Kasumi-1 (cell line): ENCODE measurements at regions not wholly inside any gene's neighbourhood (a gene's known extent, or its start where the extent isn't known, plus 50 kb on each side); places are given as distances from the start of the nearest gene placed in this dataset.

Experiments
- DNase-seq, 2 experiments: peaks; one replicate each; lab custom pipeline; 2025; lab: John Stamatoyannopoulos, UW

- DNase-seq = peak; percentile 11 to 12
Observed at GRCh38 chr2:200216310-200216709, 90.2 kb upstream of the SPATS2L start.

- DNase-seq = no peak
Observed at GRCh38 chr2:200217320-200217719, 89.2 kb upstream of the SPATS2L start.

DNA sequence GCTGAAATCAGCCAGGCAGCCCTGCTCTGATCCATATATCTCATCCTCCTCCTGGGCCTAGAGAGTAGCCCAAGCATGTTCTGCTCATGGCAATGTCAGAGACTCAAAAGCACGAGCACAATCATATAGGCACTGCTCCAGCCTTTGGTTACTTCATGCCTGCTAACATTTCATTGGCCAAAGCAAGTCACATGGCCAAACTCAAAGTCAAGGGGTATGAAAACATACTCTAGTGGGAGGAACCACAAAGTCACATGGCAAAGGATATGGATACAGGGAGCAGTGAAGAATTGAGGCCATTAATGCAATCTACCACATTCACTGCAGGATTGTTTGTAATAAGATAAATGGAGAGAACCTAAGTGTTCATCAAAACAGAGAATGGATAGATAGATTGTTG, 87.8 kb upstream of the SPATS2L start:
- no peak for DNase-seq

- DNase-seq = no peak
Observed at GRCh38 chr2:200219309-200220113, 87.0 kb upstream of the SPATS2L start.

DNA sequence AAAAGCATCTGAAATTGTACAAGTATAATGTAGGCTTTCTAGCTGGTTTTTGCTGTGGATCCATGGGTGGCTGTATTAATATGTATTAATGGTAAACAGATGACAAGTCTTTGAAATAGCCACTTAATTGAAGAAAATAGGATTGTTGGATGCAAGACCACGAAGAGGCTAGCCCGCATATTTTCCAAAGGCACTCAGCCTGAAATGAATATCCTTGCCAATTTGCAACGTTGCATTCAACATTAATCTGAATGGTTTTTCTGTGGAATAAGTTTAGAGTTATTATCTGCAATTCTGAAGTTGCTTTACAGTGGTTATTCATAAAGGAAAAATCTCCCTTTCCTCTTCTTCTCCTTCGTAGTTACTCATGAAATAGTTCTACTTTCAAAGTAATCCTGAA, 86.2 kb upstream of the SPATS2L start:
- DNase-seq = no peak

DNA sequence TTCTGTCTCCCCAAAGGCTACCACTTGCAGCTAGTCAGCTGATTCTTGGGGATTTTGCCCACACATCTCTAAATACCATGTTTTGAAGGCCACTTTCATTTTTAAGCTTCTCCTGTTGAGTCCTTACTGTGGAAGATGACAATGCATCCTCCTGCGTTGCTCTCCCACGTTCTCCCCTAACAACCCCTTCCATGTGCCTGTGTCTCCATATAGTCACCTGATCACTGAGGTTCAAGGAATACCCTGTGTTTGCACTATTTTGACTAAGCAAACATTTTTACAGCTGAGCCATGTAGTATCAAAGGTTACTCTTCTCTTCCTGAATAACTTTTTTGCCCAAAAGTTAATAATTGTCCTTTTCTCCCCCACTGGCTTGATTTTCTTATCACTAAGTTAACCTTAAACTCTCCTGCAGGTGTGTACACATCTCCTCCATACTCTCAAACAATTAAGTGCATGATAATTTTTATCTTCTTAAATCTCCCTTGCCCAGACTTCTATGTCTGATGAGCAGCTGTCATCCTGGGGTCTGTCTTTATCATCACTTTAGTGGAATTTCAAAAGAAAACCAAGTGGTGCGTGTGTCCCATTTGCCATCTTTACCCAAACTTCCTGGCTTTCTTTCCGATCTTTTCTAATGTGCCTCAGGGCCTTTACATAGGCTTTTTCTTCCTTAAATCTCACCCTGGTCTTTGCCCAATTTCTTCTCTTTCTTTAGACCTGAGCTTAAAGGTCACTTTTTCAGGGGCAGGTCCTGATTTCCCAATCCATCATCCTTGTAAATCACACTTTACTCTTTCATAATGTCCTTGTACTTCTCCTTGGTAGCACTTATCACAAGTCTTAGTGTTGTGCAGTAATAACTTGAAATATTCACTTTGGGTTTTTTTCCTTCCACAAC, 85.2 kb upstream of the SPATS2L start:
- no peak for DNase-seq

DNA sequence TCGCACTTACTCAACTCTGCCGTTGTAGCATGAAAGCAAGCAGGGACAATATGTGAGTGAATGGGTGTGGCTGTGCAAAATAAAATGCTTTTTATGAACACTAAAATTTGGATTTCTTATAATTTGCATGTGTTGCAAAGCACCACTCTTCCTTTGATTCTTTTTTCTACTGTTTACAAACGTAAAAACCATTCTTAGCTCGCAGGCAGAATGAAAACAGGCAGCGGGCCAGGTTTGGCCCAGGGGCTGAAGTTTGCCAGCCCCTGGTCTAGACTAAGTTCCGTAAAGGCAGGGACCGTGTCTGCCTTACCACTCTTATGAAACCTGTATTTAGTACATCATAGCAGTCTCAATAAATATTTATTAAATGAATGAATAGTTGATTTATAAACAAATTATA, 83.7 kb upstream of the SPATS2L start:
- no peak for DNase-seq

GRCh38 chr2:200223205-200223784, 83.2 kb upstream of the SPATS2L start:
- peak in 1 of 2 experiments; percentile 14 for DNase-seq

DNA sequence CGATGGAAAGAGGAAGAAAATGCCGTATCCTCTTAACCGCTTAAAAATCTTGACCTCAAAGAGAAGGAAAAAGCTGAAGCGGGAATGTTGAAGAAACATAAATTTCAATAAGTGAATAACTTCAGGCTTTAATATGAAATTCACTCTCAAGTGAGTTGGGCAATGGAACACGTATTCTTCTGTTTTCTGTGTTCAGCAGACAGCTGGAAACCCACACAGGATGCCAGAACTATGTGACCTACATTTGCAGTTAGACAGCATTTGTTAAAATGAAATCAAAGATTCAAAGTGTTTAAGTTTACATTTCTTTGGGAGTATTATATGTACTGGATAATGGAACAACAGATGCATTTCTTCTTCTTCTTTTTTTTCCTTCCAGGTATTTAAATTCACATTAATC, 80.5 kb upstream of the SPATS2L start:
- DNase-seq = no peak

DNA sequence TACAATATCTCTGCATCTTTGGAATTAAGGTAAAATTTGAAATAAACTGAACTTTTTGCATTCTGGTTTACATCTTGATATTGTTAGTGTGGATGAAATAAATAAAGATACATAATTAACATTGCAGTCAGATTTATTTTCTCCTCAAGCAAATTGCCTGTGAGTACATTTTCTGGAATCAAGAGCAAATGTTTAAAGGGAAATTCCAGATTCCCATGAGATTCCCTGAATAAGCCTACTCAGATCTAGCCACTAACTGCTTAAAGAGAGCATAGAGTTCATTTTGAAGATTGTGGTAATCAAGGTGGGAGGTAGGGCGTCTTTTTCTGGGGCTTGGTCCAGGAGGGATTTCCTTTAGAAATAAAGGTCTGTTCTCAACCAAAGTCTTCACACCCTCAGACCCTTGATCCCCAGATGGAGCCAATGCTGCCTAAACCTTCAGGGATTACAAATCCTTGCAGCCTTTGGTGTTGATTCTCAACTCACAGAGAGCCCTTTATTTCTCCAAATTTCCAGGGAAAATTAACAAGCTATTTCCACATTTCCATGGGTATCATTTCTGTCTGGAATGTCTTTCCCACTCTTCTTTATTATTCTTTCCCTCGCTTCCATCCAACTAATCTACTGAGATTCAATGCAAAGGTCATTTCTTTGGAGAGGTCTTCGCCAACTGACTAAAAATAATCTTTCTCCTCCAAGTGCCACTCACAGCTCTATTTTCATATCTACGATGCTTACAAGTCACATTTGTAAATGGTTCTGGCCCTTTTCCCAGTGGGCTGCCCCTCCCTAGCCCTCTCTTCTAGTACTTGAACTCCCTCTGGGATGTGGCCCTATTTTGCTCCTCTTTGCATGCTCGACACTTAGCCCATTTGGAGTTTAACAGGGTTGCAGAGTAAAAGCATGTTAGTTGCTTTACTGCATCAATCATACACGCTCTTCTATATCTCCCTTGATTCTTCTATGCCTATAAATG, 79.8 kb upstream of the SPATS2L start:
- no peak for DNase-seq

DNA sequence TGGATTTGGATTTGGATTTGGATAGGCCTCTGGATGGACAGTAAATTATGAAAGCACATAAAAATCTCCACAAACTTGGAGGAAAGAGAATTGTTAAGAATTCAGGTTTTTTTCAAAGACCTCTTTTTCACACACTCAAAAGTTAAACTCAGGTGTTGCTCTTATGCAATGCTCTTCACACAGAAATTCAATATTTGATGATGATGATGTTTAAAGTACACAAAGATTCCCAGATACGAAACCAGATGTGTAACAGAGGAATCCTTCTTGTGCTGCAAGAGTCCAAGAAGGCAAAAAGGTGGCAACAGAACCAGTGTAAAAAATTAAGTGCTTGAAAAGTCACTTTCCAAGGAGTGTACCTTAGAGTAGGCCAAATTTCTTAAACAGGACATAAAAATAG, 75.8 kb upstream of the SPATS2L start:
- DNase-seq = no peak

DNA sequence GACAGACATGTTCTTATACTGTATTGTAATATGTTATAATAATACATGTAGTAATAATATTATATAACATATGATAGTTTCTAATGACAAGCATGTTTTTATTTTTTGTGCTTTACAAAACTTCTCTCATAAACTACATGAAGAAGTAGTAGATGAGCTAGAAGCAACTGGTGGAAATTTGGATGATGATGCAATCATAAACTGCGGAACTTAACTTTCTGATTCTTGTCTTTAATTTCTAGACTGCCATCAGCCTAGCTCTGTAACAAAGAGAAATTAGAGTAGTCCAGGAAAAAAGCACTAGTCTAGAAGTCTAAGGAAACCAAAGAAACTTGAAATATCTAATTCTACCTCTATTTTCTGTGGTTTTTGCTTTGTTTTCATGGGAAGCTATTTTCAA, 71.0 kb upstream of the SPATS2L start:
- no peak for DNase-seq

- DNase-seq = no peak
Observed at GRCh38 chr2:200239216-200239615, 67.3 kb upstream of the SPATS2L start.

GRCh38 chr2:200242570-200242969, 63.9 kb upstream of the SPATS2L start:
- no peak for DNase-seq

GRCh38 chr2:200243441-200243840, 63.1 kb upstream of the SPATS2L start:
- no peak for DNase-seq

- DNase-seq = no peak
Observed at GRCh38 chr2:200244111-200244510, 62.4 kb upstream of the SPATS2L start.

GRCh38 chr2:200247494-200247893, 59.0 kb upstream of the SPATS2L start:
- DNase-seq = no peak

DNA sequence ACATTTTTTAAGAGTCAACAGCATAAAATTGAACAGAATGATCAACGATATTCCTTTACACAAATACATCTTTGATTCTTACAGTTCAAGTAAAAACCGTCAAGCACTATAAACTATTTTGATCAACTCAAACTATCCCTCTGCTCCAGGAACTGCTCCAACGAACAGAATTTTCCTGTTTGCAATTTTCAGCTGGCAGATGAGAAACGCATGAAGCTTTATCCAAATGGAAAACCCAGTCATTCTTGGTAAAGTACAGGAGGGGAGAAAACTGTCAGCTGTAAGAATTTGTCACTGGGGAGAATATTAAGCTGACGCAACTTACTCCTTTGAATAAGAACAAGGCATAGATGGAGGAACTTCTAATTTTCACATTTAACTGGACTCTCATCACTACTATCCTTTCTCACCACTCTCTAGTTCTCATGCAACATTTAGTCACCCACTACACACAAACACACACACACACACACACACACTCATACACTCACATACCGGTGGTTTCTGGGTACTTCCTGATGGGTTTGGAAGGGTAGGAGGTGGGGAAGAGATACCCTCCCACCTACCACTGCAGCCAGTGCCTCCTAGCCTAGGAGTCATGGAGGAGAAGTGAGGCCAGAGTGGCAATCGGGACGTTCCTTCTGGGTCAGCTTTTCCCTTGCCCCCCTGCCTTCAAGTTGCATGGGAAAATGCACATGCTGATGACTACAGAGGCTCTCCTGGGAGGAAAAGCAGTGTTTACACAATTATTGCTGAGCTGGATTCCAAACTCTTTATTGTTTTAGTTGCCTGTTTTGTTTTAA, 54.0 kb upstream of the SPATS2L start:
- DNase-seq = no peak

DNA sequence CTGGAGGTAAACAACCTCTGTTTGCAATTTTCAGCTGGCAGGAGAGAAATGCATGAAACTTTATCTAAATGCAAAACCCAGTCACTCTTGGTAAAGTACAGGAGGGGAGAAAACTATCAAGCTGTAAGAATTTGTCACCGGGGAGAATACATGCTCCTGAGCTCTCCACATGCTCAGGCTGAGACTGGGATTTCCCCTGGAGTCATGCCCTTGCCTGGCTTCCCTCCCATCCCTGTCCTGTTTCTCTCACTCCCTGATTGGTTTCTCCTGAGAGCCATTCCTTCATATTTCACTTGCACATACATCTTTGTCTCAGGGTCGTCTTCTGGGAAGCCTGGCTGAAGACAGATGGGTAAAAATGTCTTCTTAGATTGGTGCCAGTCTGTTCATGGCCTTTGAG, 52.9 kb upstream of the SPATS2L start:
- DNase-seq = no peak

DNA sequence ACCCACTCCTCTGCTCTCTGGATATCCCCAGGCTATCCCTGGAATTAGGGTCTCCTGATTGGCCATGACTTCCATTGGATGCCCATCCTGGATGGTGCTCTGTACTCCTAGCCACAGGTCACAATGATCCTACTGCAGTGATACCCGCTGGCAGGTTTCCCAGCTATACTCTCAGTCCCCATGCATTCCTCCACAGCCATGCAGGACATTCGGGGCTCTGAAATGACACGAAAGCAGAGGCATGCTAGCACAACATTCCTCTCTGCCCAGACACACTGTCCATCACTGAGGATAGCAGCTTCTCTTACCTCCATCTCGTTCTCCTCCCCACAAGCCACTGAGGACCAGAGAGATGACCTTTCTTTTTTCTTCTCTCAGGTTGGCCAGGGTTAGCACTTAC, 51.7 kb upstream of the SPATS2L start:
- DNase-seq = no peak

DNA sequence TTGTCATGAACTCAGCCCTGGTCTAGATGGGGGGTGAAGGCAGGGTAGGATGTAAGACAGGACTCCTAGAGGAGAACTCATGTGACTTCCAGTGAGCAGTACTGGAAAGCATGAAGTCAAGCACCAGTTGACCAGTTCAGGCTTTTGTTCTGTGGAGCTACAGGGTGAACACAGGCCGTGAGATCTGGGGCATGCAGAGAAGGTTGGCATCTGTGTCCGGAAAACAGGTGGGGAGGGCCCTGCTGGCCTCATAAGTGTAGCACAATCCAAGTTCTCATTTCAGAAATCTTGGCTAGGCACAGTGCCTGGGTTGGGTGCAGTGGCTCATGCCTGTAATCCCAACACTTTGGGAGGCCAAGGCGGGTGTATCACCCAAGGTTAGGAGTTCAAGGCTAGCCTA, 50.9 kb upstream of the SPATS2L start:
- DNase-seq = no peak
